ENCODE measurements at regions not wholly inside any gene's neighbourhood (a gene's known extent, or its start where the extent isn't known, plus 50 kb on each side); places are given as distances from the start of the nearest gene placed in this dataset.
A peak's percentile ranks its signal among the peaks of the same experiment; 100 is the strongest.

- Histone ChIP-seq H3K4me3 (ENCODE audit: low read depth, low read length) (peak overlapping the region; percentile 52), H3K27me3 (ENCODE audit: control insufficient read depth, insufficient read depth, low read length) (peaks cover 9% of the 10 kb centered on the region), H3K27ac (ENCODE audit: low read depth, low read length) (peak overlapping the region; percentile 91), H3K9me3 (ENCODE audit: control insufficient read depth, insufficient read depth, low read length) (peaks cover 12% of the 10 kb centered on the region)
- ChIA-PET POLR2A (interaction anchor here (0.6 to 1.3 kb wide), 4 partner anchors 38 to 175 kb away, joined by 3 to 4 read pairs (median 4); no protein-coding TSS in a partner anchor), CTCF (no interaction called here)
- peak; percentile 36 for DNase-seq (ENCODE audit: low read depth, low spot score)
- TF ChIP-seq CTCF (IDR thresholded peaks at IDR 0.05; ENCODE audit: low read depth, low read length), result no peak
Measured at GRCh38 chr9:134496413-134497282, 145.0 kb upstream of the COL5A1 start.

GRCh38 chr9:134497283-134497860 lies 144.2 kb upstream of the COL5A1 start:
- H3K27me3 ChIP-seq (ENCODE audit: control insufficient read depth, insufficient read depth, low read length), result peaks cover 13% of the 10 kb centered on the region
- no peak for TF ChIP-seq CTCF (IDR thresholded peaks at IDR 0.05; ENCODE audit: low read depth, low read length)
- no peak for DNase-seq (ENCODE audit: low read depth, low spot score)
- ChIA-PET CTCF (no interaction called here), POLR2A (interaction anchor here (1.3 kb wide), 2 partner anchors 37 to 174 kb away, joined by 4 read pairs; no protein-coding TSS in a partner anchor)
- no peak overlapping the region for H3K4me3 ChIP-seq (ENCODE audit: low read depth, low read length)
- peak overlapping the region; percentile 42 for H3K27ac ChIP-seq (ENCODE audit: low read depth, low read length)
- H3K9me3 ChIP-seq (ENCODE audit: control insufficient read depth, insufficient read depth, low read length), result peaks cover 12% of the 10 kb centered on the region

- H3K4me3 ChIP-seq (ENCODE audit: low read depth, low read length), result no peak overlapping the region
- CTCF ChIA-PET, result no interaction called here
- H3K27ac ChIP-seq (ENCODE audit: low read depth, low read length), result no peak overlapping the region
- peaks cover 12% of the 10 kb centered on the region for H3K9me3 ChIP-seq (ENCODE audit: control insufficient read depth, insufficient read depth, low read length)
- POLR2A ChIA-PET, result no interaction called here
- peaks cover 13% of the 10 kb centered on the region for H3K27me3 ChIP-seq (ENCODE audit: control insufficient read depth, insufficient read depth, low read length)
- no peak for DNase-seq (ENCODE audit: low read depth, low spot score)
- TF ChIP-seq CTCF (IDR thresholded peaks at IDR 0.05; ENCODE audit: low read depth, low read length), result no peak
Measured at GRCh38 chr9:134498814-134499166, 142.8 kb upstream of the COL5A1 start.

DNA sequence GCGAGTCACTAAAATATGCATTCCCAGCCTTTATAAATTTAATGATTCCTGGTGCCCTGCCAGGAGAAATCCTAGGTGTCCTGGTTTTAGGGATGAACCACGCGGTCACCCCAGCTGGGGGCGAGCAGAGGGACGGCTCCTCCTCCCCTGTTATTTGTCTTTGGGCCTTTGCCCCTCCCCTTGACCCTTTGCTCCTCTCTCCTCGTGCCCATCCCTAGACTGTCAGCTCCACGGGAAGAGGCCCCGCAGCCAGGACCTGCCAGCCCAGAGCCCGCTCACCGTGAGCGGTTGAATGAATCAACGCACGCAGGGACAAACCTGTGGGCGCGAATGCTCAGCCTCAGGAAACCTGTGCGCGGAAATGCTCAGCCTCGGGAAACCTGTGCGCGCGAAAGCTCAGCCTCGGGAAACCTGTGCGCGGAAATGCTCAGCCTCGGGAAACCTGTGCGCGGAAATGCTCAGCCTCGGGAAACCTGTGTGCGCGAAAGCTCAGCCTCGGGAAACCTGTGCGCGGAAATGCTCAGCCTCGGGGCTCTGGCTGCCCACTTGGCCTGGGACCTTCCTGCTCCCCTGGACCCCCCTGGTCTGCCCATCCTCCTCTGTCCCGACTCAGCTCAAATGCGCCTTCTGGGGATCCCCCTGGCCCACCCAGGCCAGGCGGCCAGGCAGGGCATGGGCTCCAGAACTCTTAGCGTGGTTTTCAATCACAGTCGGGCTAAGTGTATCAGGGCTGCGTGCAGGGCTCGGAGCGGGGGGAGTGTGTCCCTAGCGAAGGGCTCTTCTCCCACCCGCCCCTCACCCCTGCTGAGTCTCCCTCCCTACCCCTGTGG lies 140.5 kb upstream of the COL5A1 start:
- H3K27me3 ChIP-seq (ENCODE audit: control insufficient read depth, insufficient read depth, low read length), result peaks cover 13% of the 10 kb centered on the region
- no peak overlapping the region for H3K27ac ChIP-seq (ENCODE audit: low read depth, low read length)
- no peak overlapping the region for H3K4me3 ChIP-seq (ENCODE audit: low read depth, low read length)
- no peak for DNase-seq (ENCODE audit: low read depth, low spot score)
- ChIA-PET CTCF (no interaction called here), POLR2A (interaction anchor here (1.0 to 2.3 kb wide), 2 partner anchors 8 to 45 kb away, joined by 7 to 17 read pairs; no protein-coding TSS in a partner anchor)
- peaks cover 12% of the 10 kb centered on the region for H3K9me3 ChIP-seq (ENCODE audit: control insufficient read depth, insufficient read depth, low read length)
- TF ChIP-seq CTCF (IDR thresholded peaks at IDR 0.05; ENCODE audit: low read depth, low read length), result no peak

Measured in AG04450 (cell line).